HG03066 (cell line): ENCODE measurements at regions not wholly inside any gene's neighbourhood (a gene's known extent, or its start where the extent isn't known, plus 50 kb on each side); places are given as distances from the start of the nearest gene placed in this dataset.

Experiments
- ATAC-seq: cut with Tn5 transposase; IDR thresholded peaks from one replicate; pipeline ENCODE4 v1.9.1; 2021; ENCODE audit warnings: low read depth; ENCODE audit not compliant: unreplicated experiment

DNA sequence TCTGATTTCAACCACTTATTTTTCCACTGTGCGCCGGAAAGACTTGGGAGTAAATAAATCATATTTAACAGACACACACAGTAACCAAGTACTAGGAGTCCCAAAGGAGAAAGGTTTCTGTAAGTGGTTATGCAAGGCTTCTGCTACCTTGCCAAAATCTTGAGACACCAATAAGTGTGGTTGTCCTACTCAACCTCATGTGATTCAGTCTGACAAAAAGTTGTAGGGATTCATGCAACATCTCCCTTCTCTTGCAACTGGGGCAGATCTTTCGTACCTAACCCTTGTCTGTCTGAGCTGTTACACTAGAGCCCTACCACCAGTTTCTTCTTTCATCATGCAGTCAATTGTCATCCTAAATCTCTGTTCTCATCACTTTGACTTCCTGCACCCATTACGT, 69.9 kb upstream of the NUDT7 start:
- ATAC-seq = no peak

DNA sequence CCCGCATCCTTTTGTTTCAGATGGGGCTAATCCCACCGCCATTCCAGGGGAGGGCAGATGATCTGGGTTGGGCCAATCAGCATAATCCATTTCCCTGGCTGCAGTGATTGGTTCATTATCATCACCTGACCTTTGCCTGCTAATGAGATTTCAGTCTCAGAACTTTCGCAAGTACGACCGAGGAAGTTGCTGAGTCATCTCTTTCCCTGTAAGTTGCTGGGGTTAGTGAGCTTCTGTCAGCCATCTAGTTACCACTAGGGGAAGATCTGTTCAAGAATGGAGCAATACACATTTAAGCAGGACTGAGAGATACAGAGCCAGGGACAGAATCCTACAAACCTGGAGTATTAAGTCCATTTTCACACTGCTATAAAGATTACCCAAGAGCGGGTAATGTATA, 65.3 kb upstream of the NUDT7 start:
- no peak for ATAC-seq

DNA sequence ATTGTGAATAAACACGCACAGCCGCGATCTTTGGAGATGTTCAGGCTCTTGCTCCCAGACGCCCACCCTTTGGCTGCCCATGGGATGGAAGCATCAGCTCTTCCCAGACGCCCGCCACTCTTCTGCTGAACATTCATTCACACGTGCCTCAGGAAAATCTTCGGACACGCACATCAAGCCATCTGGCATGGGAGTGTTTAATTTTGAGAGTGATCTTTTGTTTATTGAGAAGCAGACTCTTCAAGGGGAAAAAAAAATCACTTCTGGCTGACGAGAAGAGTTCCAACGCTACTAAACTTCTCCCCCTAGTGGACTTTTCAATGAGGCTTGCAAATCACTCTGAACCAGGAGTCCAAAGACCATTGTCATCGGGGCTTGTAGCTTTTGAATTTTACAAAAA, 62.0 kb upstream of the NUDT7 start:
- no peak for ATAC-seq

DNA sequence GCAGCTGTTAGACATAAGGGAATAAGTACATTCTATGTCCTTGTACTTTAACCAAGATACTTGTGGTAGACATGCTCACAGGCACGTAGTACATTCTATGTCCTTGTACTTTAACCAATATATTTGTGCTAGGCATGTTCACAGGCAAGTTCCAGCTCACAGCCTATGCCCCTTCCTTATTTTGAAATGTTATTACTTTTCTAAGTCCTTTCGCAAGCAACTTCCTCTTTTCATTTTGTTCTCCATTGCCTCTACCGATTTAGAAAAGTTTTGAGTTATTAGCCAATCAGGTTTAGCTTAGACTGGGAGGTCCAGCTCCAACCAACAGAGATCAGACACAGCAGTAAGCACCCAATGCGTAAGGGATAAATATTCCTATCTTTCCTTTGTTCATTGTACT, 60.1 kb upstream of the NUDT7 start:
- ATAC-seq = no peak

DNA sequence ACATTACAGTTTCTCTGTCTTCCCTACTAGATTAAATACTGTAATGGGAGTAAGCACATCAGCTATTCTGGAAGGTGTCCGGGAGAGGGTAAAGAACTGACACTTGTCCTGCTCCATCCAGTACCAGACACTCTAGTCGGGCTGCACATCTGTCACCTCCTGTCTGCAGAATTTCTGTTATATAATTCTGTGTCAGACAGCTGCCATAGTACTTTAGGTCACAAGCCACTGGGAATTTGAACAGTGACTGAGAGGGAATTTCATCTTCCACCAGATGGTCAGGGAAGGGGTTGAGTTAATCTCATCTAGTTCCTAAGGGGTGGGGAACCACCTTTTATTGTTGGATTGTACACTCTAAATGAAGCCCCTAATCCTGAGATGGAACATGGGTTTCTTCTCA, 58.6 kb upstream of the NUDT7 start:
- ATAC-seq = no peak

DNA sequence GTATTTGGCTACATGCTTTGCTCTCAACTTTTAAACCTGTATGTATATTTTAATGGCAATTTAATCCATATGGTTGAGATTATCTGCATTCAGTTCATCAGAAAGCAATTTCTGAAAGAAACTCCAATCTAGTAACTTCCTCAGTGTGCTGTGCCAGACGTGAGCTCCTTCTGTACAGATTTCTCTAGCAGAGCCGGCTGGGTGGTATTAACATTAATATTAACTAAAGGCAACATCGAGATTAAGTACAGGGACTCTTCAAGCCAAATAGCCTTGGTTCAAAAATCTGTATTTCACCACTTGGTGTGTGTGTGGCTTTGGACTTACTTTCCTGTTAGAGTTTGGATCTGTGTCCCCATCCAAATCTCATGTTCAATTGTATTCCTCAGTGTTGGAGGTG, 55.5 kb upstream of the NUDT7 start:
- no peak for ATAC-seq

DNA sequence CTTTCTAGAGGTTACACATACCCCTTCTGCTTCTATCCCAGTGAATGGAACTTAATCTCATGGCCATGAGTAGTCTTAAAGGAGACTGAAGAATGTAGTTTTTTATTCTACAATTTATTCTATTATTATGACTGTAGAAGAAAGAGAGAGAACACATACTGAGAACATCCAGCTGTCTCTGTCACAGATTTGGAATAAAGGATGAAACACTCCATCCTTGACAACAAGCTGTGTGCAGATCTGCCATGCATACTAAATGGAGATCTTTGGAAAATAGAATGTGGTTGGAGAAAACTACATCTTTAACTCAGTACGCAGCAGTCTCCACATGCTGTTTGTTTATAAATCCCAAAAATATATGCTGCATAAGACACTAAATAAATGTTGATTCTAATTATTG, 54.1 kb upstream of the NUDT7 start:
- ATAC-seq = no peak

DNA sequence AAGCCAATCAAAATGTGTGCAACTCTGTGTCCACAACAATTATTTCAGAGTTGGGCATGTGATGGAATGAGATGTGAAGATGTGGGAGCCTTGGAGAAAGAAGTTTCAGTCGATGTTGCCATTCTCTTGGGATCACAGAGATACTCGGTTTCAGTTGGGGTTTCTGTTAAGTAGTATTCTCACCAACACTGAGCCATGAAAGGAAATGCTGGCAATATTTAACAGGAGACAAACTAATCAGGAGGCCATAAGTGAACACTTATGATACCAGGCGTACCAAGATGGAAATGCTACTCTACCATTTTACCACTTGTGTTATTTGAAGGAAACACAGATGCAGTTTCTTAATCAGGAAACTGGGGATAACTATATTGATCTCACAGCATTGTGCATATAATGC, 53.3 kb upstream of the NUDT7 start:
- ATAC-seq = no peak
